ENCODE measurements at regions not wholly inside any gene's neighbourhood (a gene's known extent, or its start where the extent isn't known, plus 50 kb on each side); places are given as distances from the start of the nearest gene placed in this dataset.
"Not testable (repeated sequence)": the region's sequence is repeated elsewhere in the genome, so short reads cannot be mapped to it uniquely, and the experiment has no call there.

DNA sequence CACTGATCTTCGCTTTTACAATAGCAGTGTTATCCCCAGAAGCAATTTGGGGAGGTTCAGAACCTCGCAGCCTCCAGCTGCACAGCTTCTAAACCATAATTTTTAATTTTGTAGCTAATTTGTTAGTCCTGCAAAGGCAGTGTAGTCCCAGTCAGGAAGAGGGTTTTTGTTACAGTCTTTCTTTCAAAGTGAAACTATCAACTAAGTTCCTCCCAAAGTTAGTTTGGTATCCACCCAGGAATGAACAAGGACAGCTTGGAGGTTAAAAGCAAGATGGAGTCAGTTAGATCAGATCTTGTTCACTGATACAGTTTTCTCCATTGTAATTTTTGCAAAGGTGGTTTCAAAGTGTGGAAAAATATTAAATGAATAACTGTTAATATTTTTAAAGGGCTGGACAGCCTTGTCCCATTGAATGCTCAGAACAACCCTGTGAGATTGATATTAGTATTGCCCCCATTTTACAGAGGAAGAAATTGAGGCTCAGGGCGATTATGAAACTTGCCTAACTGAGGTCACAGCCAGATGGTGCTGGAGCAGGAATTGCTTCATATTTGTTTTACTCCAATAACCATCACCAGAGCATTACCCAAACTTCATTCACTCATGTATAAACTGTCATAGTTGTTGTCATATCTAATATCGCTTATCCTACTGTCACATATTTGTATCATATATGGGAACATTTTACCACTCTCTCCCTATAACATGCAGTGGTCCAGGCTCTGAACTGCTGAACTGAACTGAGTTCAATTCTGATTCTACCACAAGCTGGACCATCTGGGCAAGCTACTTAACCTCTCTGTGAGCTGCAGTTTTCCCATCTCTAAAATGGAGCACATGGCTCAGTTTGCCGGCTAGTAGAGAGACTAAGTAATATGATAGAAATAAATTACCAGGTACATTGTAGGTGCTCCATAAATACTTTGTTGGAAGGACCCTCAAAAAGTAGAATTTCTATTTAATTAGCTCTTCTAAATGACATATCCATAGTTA lies 213.8 kb downstream of the BCAS1 start:
- DNase-seq (ENCODE audit: low read depth in 3 of 3), result no peak

DNA sequence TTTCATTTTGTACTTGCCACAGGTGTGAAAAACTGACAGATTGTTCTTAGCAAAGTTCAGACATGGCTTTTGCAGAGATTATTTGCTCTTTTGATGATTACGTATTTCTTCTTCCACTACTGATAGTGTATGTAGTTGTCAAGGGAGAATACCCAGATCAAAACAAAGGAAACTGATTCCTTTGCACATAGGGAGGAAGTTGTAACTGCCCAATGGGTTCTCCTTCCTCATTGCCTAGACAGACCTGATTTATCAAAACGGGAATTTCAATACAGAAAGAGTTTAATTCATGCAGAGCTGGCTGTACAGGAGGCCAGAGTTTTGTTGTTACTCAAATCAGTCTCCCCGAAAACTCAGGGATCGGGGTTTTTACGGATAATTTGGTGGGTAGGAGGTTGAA lies 214.7 kb downstream of the BCAS1 start:
- DNase-seq (ENCODE audit: low read depth in 3 of 3), result no peak

DNA sequence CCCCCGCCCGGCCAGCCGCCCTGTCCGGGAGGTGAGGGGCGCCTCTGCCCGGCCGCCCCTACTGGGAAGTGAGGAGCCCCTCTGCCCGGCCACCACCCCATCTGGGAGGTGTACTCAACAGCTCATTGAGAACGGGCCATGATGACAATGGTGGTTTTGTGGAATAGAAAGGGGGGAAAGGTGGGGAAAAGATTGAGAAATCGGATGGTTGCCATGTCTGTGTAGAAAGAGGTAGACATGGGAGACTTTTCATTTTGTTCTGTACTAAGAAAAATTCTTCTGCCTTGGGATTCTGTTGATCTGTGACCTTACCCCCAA lies 215.8 kb downstream of the BCAS1 start:
- DNase-seq (ENCODE audit: low read depth in 3 of 3), result not testable (repeated sequence)

DNA sequence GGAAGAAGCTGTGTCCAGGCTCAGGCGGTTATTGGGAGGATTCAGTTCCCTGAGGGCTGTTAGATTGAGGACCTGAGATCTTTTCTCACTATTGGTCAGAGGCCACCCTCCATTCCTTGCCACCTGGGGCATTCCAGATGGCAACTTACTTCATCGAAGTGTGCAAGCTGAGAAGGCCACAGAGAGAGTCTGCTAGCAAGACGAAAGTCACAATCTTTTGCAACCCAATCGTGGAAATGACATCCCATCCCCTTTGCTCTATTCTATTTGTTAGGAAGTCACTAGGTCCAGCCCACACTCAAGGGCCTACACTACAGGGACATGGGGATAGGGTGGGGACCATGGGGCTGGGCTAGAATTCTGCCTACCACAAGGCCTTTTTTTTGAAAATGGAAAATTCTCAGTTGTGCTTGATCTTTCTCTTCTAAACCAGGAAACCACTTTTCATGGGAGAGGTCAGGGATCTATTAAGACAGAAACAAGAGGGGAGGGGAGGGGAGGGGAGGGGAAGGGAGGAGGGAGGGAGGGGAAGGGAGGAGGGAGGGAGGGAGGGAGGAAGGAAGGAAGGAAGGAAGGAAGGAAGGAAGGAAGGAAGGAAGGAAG lies 217.2 kb downstream of the BCAS1 start:
- no peak for DNase-seq (ENCODE audit: low read depth in 3 of 3)

DNA sequence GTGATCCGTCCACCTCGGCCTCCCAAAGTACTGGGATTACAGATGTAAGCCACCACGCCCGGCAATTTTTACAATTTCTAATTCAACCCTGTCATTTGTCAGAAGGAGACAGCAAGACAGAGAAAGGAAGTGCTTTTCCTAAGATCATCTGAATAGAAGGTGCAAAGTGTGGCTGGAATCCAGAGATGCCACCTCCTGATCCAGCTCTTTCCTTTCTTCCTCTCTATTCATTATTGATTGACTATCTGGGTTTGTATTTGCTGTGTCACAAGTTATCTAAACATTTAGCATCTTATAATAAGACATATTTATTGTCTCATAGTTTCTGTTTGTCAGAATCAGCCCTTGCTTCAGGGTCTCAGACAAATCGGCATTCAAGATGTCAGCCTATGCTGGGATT lies 217.7 kb downstream of the BCAS1 start:
- DNase-seq (ENCODE audit: low read depth in 3 of 3), result no peak

DNA sequence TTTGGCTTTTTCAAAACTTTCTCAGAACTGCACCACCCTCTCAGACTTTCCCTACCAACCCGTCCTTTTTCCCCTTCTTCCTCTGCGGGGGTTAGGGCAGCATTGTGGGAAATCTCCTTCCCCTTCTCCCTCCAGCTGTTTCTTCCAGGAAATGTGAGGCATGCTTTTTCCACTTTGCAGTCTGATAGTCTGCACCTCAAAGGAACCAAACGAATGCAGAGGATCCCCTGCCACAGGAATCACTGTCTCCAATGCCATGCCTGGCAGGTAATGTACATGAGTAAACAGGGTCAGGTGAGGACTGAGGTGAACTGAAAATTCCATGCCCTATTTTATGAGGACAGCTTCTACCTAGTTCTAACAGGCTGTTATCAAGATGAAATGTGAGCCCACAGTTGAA lies 218.4 kb downstream of the BCAS1 start:
- DNase-seq (ENCODE audit: low read depth in 3 of 3), result no peak

DNA sequence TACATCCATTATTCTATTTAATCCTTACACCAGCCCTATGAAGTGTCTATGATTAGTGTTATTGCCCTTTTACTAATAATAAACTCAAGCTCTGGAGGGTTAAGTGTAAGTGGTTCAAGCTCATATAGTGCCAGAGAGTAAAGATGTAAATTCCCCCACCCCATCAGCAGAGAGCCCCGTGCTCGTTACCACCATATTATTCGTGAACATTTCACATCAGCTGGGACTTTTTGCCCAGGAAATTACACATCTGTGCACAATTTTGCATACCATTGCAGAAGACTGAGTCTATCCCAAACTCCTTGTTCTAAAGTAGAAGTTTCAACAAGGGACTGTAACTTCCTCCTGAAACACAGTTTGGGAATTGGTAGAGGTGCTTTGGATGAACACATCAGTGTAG lies 220.1 kb downstream of the BCAS1 start:
- no peak for DNase-seq (ENCODE audit: low read depth in 3 of 3)

DNA sequence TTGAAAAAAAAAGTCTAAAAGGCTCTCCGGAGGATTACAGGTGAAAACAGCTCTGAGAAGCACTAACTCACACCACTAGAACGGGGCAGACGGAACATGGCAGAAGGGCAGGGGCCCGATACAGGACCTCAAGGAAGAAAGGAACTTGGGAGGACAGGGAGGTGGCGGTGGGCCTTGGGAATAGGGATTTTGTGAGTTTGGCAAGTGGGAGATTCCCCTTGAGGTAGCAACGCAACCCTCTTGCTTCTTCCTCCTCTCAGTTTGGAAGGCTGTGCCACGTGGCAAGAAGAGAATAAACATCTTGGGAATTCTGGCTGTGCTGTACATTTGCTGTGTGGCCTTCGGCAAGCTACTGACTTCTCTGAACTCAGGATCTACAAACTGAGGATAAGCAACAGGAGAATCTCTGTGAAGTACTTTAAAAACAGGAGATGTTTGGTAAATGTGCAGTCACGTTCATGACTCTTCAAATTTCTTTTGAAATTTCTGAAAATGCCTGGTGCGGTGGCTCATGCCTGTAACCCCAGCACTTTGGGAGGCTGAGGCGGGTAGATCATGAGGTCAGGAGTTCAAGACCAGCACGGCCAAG lies 220.8 kb downstream of the BCAS1 start:
- DNase-seq (ENCODE audit: low read depth in 3 of 3), result no peak

DNA sequence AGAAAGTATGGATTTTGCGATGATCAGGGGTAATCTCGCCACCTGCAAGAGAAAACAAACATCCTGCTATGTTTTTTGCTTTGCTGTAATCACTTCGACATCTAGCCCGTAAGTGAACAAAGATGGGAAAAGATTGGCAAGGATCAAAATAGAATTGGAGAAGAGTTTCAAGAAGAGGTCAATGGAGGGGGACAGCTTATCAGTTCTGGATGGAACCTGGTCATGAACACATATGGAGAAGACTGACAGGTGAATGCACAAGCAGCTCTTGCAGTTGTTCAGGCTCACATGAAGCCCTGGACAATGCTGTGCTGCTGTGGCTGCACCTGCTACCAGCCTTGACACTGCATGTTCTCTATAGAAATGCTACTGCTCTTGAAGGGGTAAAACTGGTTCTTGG lies 222.1 kb downstream of the BCAS1 start:
- DNase-seq (ENCODE audit: low read depth in 3 of 3), result no peak

DNA sequence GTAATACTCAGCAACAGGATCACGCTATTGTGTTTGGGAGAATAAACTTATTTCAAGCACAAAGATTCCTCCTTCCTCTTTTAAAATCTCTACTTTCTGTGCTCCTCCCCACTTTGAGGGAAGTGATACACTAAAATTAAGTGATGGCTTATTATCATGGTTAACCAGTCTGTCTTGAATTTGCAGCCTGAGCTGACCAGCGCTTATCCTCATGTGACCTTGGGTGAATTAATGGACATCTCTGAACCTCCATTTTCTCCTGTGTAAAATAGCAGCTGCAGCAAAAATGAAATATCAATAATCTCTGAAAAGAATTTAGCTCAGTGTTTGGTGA lies 222.6 kb downstream of the BCAS1 start:
- no peak for DNase-seq (ENCODE audit: low read depth in 3 of 3)

DNA sequence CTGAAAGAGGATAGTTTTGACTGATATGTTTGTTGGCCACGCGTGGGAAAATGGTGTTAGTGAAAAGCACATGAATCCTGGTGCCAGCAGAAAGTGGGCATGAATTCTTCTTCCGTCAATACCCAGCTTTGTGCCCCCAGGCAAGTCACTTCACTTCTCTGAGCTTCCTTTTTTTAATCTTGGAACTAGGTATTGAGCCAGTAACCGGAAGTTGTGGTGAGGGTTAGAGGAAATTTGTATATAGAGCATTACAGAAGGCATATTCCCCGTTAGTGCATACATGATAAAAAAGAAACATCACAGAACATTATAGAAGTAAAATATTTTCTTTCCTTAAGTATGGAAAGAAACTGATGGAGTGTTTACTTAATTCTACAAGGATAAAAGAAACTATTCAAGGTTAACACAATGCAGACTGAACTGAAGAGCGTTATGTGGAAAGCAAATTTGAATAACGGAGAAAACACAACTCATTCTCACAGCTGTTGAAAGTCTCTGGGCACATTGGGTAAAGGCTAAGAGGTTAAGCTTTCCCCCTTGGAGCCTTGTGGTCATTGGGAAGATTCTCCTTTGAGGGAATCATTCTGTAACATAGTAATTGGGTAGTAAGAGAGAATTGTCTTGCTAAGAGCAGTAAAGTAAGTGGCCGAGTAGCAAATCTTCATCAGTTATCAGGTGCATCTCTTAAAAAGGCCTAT lies 223.1 kb downstream of the BCAS1 start:
- DNase-seq (ENCODE audit: low read depth in 3 of 3), result no peak

DNA sequence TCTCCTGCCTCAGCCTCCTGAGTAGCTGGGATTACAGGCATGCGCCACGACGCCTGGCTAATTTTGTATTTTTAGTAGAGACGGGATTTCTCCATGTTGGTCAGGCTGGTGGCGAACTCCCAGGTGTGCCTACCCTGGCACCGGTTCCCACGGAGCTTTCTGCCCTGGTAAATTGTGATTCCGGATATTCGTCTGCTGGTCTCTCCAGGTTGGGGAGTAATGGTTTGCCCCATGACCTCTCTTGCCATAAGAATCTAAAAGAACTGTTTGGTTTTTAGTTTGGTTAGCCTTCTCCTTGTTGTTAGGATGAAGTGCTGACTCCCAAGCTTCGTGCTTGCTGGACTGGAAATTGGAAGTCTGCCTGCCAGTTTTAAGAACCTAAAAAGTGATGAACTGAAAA lies 223.8 kb downstream of the BCAS1 start:
- DNase-seq (ENCODE audit: low read depth in 3 of 3), result no peak

DNA sequence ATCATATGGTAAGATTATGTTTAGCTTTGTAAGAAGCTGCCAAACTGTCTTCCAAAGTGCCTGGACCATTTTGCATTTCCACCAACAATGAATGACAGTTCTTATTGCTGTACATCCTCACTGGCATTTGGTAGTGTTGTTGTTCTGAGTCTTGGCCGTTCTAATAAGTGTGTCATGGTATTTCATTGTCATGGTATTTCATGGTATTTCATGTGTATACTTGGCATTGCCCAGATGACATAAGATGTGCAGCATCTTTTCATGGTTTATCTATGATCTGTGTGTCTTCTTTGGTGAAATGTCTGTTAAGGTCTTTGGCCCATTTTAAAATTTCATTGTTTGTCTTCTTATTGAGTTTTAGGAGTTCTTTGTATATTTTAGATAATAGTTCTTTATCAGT lies 224.4 kb downstream of the BCAS1 start:
- DNase-seq (ENCODE audit: low read depth in 3 of 3), result no peak

DNA sequence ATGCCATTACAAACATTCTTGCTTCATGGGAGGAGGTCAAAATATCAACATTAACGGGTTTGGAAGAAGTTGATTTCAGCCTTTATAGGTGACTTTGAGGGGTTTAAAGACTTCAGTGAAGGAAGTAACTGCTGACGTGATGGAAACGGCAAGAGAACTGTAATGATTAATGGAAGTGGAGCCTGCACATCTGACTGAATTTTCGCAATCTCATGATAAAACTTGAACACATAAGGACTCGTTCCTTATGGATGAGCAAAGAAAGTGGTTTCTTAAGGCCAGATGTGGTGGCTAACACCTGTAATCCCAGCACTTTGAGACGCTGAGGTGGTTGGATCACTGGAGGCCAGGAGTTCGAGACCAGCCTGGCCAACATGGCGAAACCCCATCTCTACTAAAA lies 226.1 kb downstream of the BCAS1 start:
- DNase-seq (ENCODE audit: low read depth in 3 of 3), result no peak

DNA sequence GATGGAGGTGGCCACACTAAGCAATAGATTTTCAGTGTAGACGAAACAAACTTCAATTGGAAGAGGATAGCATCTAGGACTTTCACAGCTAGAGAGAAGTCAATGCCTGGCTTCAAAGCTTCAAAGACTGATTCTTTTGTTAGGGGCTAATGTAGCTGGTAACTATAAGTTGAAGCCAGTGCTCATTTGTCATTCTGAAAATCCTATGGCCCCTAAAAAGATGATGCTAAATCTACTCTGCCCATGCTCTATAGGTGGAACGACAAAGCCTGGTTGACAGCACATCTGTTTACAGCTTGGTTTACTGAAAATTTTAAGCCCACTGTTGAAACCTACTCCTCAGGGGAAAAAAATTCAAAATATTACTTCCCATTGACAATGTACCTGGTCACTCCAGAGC lies 226.7 kb downstream of the BCAS1 start:
- no peak for DNase-seq (ENCODE audit: low read depth in 3 of 3)

DNA sequence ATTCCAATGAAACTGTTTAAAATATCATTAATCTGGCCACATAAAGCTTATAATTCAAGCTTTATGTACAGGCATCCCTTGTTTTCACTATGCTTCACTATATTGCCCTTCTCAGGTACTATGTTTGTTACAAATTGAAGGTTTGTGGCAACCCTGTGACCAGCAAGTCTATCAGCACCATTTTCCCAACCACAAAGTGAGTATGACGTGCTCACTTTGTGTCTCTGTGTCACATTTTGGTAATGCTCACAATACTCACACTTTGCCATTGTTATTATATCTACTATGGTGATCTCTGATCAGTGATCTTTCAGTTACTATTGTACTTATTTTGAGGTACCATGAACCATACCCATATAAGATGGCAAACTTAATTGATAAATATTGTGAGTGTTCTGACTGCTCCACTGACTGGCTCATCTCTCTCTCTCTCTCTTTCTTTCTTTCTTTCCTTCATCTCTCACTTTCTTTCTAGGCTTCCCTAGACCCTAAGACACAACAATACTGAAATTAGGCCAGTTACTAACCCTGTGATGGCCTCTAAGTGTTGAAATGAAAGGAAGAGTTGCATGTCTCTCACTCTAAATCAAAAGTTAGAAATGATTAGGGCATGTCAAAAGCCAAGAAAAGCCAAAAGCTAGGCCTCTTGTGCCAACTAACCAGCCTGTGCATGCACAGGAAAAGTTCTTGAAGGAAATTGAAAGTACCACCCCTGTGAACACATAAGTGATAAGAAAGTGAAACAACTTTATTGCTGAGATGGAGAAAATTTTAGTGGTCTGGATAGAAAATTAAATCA lies 227.9 kb downstream of the BCAS1 start:
- no peak for DNase-seq (ENCODE audit: low read depth in 3 of 3)

DNA sequence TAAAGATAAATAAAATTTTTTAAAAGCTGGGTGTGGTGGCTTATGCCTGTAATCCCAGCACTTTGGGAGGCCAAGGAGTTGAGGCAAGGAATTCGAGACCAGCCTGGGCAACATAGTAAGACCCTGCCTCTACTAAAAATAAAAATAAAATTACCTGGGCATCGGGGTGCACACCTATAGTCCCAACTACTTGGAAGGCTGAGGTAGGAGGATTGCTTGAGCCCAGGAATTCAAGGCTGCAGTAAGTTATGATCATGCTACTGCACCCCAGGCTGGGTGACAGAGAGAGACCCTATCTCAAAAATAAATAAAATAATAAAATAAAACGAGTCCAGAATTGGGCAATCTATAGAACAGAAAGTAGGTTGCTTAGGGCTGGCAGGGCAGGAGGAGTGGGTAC lies 228.7 kb downstream of the BCAS1 start:
- DNase-seq (ENCODE audit: low read depth in 3 of 3), result no peak

DNA sequence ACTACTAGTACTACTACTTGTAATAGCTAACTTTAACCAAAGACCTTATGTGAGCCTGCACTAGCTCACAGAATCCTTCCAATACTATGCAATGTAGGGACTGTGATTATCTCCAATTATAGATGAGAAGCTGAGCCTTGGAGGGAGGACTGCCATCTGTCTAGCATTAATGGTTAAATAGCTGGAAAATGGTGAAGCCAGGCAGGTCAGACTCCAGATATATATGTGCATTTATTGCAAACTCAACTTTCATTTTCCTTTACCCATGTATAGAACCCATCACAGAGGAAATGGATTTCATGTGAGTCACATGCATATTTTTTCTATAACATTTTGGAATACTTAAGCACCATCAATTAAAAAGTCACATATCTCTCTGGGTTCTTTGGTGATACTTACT lies 229.9 kb downstream of the BCAS1 start:
- no peak for DNase-seq (ENCODE audit: low read depth in 3 of 3)

DNA sequence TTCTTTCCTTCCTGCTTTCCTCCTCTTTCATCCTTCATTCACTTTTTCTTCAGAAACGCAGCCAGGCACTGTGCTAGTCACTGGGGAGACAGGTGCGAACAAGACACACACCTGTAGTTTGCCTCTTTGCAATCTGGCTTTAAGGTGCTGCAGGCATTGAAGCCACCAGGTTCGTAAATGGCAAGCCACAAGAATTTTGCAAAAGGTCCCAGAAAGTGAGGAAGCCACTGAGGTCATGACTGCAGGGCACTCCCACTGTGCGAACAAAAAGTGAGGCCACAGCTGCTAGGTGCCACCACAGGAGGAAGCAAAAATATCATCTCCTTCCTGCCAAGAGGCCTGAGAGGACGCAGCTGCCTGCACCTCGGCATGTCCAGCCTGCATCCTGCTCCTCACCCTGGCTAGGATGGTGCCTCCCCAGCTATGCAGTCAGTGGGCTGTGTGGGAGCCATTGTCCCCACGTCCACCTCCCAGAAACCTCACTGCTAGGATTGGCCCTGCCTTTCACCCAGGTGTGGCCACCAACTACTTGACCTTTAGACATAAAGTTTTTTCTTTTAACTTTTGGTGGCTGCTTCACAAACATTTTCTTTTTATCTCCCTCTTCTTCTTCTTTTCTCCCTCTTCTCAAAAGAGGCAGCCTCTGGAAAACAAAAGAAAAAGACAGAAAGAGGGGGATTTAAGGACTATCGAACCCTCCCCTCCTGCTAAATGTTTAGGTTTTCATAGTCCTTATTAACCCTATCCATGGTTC lies 230.8 kb downstream of the BCAS1 start:
- peak in 1 of 3 donors; percentile 26 for DNase-seq (ENCODE audit: low read depth in 3 of 3)

DNA sequence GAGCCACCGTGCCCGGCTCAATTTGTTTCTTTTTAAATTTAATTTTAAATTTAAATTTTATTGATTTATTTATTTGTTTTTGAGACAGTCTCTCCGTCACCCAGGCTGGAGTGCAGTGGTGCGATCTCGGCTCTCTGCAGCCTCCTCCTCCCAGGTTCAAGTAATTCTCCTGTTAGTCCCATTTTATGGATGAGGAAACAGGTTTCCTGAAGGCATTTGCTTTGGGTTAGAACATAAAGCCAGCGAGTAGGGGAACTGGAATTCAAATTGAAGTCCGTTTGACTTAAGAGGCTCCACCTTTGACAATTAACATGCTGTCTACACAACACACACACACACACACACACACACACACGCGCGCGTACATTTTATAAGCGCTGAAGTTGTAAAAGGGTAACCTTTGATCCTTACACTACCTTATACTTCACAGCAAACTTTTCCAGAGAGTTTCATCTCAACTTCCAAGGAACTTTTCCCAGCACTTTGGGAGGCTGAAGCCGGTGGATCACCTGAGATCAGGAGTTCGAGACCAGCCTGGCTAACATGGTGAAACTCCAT lies 232.0 kb downstream of the BCAS1 start:
- no peak for DNase-seq (ENCODE audit: low read depth in 3 of 3)

All from stimulated activated CD4-positive, alpha-beta T cell treated with anti-CD3 and anti-CD28 coated beads, TNF-alpha, amount 100 ng/mL, for 48 hours (primary cell).